ENCODE measurements at regions not wholly inside any gene's neighbourhood (a gene's known extent, or its start where the extent isn't known, plus 50 kb on each side); places are given as distances from the start of the nearest gene placed in this dataset.

DNA sequence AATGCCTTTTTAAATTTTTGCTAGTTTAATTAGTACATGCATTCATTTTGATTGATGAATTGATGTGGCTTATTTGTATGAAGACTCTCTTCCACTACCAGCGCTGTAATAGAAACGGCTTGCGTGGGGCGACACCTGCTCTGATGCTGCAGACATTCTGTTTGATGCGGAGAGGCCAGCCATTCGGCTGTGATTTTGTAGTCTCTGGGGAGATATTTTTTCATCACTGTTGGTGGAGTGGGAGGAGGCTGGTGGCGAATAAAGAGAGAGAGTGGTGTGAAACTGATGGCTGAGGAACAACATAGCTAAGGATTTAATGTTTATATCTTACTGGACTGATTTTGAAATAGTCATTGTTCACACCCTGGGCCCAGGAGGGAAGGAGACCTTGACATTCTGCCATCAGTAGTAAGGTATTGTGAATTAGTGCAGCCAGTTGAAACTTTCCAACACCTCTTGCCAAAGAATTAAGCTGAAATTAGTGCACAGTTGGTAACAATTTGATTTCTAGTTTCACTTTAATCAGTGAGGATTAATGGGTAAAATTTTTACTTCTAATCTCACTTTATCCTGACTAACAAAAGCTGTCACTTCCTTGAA lies 224.1 kb downstream of the MTX2 start:
- Mint-ChIP-seq H3K27ac (no peak overlapping the region), H3K9me3 (no peaks in the 10 kb centered on the region), H3K4me1 (no peaks in the 10 kb centered on the region), H3K36me3 (ENCODE audit: low read depth) (no peaks in the 10 kb centered on the region), H3K27me3 (peaks cover 29% of the 10 kb centered on the region), H3K4me3 (no peak overlapping the region)
- no peak for ATAC-seq (replicated peaks)

DNA sequence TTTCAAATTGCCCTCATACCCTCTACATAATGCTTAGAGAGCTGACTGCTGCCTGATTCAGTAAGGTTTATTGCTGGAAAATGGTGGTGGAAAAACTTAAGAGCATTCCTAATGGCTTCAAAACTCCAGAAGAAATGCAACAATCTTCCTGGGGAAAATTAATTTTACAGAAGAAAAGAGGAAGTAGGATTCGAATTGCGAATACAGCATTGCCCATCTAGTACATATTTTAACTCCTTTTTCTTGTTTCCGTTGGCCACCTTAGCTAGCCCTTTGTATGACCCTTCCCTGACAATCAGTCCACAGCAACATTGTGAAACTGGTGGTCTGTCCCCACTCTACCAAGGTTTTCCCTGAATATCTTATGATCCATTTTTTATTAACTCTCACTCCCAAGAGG lies 224.7 kb downstream of the MTX2 start:
- no peak for ATAC-seq (replicated peaks)
- no peaks in the 10 kb centered on the region for H3K9me3 Mint-ChIP-seq
- H3K4me1 Mint-ChIP-seq, result no peaks in the 10 kb centered on the region
- peaks cover 26% of the 10 kb centered on the region for H3K27me3 Mint-ChIP-seq
- no peak overlapping the region for H3K4me3 Mint-ChIP-seq
- no peak overlapping the region for H3K27ac Mint-ChIP-seq
- no peaks in the 10 kb centered on the region for H3K36me3 Mint-ChIP-seq (ENCODE audit: low read depth)

DNA sequence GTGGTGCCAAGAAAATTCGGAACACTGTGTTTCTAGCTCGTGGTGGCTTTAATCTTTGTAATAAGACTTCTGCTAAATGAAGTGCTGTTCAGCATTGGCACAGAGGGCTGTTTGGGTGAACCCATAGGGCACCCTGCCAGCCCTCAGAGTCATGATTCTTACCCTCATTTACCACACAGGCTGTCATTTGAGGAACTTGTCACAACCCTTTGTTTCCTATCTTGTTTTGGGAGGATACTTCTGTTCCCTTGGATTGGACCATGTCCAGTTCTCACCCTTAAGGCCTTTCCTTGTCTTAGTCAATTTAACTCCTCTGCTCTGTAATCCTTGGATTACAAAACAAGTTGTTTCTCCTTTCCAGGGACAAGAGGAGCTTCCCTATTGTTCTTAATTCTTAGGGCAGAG lies 225.7 kb downstream of the MTX2 start:
- Mint-ChIP-seq H3K4me3 (no peak overlapping the region), H3K27me3 (peaks cover 31% of the 10 kb centered on the region), H3K36me3 (ENCODE audit: low read depth) (no peaks in the 10 kb centered on the region), H3K27ac (no peak overlapping the region), H3K9me3 (no peaks in the 10 kb centered on the region), H3K4me1 (no peaks in the 10 kb centered on the region)
- ATAC-seq (replicated peaks), result no peak

DNA sequence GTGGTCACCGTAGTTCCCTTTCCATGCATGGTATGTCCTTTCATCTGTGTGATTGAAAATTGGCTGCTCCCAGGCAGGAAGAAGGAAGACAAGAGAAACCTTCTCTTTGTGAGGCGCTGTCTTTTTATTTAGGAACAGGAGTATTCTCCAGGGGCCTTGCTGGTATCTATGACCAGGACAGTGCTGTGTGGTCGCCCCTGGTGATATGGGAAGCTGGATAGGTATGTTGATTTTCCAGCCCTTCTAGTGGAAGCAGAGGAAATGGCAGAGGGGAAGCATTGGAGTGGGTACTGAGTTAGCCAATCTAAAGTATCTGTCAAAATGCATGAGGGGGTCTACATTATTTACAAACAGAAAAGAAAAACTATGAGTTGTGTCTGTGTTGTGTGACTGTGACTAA lies 226.6 kb downstream of the MTX2 start:
- Mint-ChIP-seq H3K4me3 (no peak overlapping the region), H3K27me3 (peaks cover 34% of the 10 kb centered on the region), H3K4me1 (no peaks in the 10 kb centered on the region), H3K27ac (no peak overlapping the region), H3K36me3 (ENCODE audit: low read depth) (no peaks in the 10 kb centered on the region), H3K9me3 (no peaks in the 10 kb centered on the region)
- ATAC-seq (replicated peaks), result no peak

DNA sequence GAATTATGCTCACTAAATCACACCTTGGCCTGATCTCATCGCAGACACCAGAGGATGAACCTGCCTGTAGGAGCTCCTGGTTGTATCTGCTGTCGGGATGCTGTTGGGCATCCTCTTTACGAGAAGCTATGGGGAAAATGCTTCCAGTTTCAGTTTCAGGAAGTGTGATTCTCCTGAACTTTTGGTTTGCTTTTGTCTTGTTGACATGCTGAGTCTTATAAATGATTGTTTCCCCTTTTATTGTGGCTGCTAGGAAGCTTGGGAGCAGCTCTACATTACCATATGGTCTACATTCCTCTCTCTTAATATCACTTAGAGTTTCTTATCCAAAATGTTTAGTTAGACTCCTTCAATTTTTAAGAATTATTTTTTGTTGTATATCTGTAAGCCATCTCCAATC lies 227.5 kb downstream of the MTX2 start:
- H3K27ac Mint-ChIP-seq, result no peak overlapping the region
- no peaks in the 10 kb centered on the region for H3K9me3 Mint-ChIP-seq
- no peak for ATAC-seq (replicated peaks)
- H3K4me3 Mint-ChIP-seq, result no peak overlapping the region
- no peaks in the 10 kb centered on the region for H3K4me1 Mint-ChIP-seq
- peaks cover 40% of the 10 kb centered on the region for H3K27me3 Mint-ChIP-seq
- H3K36me3 Mint-ChIP-seq (ENCODE audit: low read depth), result no peaks in the 10 kb centered on the region

DNA sequence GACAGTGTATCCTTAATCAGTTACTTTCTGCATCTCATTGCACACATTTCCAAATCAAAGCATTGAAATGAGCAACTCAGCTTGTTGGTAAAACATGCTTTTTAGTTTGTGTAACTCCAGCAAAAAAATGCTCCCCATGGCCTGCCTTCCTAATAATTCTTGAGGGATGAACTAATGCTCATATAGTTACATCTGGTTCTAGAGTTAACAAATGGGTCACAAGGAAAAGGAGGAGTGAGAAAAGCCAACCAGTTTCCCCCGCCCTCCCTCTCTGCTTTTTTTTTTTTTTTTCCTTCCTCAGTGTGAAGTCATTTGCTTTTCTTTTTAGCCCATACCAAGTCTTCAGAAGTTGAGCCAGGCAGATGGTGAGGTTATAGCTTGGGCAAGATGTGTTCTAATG lies 231.7 kb downstream of the MTX2 start:
- no peaks in the 10 kb centered on the region for H3K4me1 Mint-ChIP-seq
- H3K36me3 Mint-ChIP-seq (ENCODE audit: low read depth), result no peaks in the 10 kb centered on the region
- peaks cover 41% of the 10 kb centered on the region for H3K27me3 Mint-ChIP-seq
- no peaks in the 10 kb centered on the region for H3K9me3 Mint-ChIP-seq
- no peak overlapping the region for H3K4me3 Mint-ChIP-seq
- no peak overlapping the region for H3K27ac Mint-ChIP-seq
- ATAC-seq (replicated peaks), result no peak

DNA sequence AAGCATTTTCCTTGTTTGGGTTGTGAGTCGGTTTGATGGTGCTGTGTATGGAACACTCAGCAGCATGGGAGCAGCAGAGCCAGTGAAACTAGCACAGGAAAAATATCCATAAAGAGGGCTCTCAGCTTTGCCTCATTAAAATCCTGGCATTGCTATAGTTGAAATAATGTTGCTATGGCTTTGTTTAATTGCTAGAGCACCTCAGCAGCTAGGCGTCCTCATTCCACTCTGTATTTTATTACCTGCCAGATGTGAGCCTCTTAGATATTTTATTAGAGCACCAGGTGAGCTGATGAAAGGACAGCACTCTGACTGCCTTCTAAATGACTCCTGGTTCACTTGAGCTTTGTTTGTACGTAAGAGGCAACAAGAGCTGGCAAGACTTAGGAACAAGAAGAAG lies 232.4 kb downstream of the MTX2 start:
- H3K9me3 Mint-ChIP-seq, result no peaks in the 10 kb centered on the region
- H3K4me3 Mint-ChIP-seq, result no peak overlapping the region
- no peaks in the 10 kb centered on the region for H3K4me1 Mint-ChIP-seq
- no peaks in the 10 kb centered on the region for H3K36me3 Mint-ChIP-seq (ENCODE audit: low read depth)
- ATAC-seq (replicated peaks), result no peak
- no peak overlapping the region for H3K27ac Mint-ChIP-seq
- peaks cover 39% of the 10 kb centered on the region for H3K27me3 Mint-ChIP-seq

DNA sequence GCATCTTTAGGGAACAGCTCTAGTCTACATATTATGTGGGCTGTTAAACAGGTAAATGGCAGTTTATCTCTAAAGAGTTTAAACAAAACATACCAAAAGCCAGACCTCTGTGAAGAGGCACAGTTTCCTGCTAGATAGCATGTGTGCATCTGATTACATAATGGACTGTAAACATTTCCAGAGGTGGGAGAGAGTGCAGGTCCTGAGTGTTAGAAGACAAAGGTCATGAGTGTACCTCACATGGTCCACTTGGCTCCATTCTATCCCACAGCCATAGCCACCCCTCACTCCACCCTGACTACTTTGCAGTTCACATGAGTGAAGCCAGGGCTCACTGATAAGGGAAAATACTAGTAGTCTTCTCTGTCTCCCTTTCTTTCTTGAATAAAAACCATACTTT lies 233.4 kb downstream of the MTX2 start:
- Mint-ChIP-seq H3K9me3 (no peaks in the 10 kb centered on the region), H3K36me3 (ENCODE audit: low read depth) (no peaks in the 10 kb centered on the region), H3K27ac (no peak overlapping the region), H3K27me3 (peaks cover 39% of the 10 kb centered on the region), H3K4me1 (no peaks in the 10 kb centered on the region), H3K4me3 (no peak overlapping the region)
- ATAC-seq (replicated peaks), result no peak

DNA sequence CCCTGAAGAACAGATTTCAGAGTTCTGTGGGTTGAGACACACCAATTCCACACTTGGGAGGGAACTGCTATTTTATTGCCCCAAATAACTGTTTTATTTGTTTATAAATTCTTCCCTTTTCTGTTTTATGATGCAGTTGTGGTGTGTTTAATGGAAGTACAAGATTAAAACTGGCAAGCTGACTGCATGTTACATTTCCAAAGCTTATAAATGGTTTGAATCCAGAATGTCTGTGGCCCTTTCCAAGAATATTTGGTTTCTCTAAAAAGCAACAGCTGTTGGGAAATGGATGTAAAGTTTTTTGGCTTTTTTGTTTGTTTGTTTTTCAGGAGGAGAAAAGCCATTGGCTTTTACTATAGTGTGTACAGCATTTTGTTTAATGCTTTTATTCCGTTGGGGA lies 234.5 kb downstream of the MTX2 start:
- ATAC-seq (replicated peaks), result no peak
- Mint-ChIP-seq H3K4me1 (no peaks in the 10 kb centered on the region), H3K9me3 (no peaks in the 10 kb centered on the region), H3K27ac (no peak overlapping the region), H3K4me3 (no peak overlapping the region), H3K36me3 (ENCODE audit: low read depth) (no peaks in the 10 kb centered on the region), H3K27me3 (peaks cover 39% of the 10 kb centered on the region)

DNA sequence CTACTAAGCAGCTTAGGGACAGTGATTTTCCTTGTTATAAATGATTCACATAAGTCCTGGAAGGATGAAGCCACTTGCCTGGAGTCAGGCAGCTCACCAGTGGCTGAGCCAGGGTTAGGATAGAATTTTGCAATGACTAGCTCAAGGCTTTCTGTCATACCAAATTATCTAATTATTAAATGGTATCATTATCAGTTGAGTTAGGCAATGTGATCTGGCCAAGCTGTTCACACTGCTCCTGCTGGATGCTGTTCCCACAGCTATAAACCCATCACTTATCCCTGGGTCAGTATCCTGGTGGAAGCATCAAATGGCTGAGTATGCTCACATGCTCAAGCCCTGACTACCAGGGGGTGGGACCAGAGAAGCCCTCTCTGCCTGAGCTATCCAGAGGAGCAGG lies 235.2 kb downstream of the MTX2 start:
- ATAC-seq (replicated peaks), result no peak
- peaks cover 39% of the 10 kb centered on the region for H3K27me3 Mint-ChIP-seq
- no peaks in the 10 kb centered on the region for H3K4me1 Mint-ChIP-seq
- no peaks in the 10 kb centered on the region for H3K9me3 Mint-ChIP-seq
- H3K4me3 Mint-ChIP-seq, result no peak overlapping the region
- H3K36me3 Mint-ChIP-seq (ENCODE audit: low read depth), result no peaks in the 10 kb centered on the region
- no peak overlapping the region for H3K27ac Mint-ChIP-seq

DNA sequence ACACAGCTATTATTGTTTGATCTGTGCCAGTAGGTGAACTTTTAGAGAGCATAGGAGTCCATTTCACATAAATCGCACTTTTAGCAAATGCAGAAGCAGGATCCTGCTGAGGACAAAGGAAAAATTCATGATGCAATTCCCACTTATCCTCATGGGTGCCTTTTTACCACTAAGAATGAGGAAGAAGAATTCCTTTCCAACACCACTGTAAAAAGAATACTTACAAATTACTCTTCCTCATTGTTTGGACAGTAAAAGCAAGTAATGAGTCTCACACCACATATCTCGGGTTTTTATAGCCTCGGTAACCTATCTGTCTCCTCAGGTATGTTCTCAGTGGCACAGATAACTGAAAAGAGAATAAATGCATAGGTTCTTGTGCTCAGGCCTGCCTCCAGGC lies 238.5 kb downstream of the MTX2 start:
- Mint-ChIP-seq H3K4me1 (no peaks in the 10 kb centered on the region), H3K36me3 (ENCODE audit: low read depth) (no peaks in the 10 kb centered on the region), H3K27me3 (peaks cover 22% of the 10 kb centered on the region), H3K9me3 (no peaks in the 10 kb centered on the region), H3K4me3 (no peak overlapping the region), H3K27ac (no peak overlapping the region)
- no peak for ATAC-seq (replicated peaks)

DNA sequence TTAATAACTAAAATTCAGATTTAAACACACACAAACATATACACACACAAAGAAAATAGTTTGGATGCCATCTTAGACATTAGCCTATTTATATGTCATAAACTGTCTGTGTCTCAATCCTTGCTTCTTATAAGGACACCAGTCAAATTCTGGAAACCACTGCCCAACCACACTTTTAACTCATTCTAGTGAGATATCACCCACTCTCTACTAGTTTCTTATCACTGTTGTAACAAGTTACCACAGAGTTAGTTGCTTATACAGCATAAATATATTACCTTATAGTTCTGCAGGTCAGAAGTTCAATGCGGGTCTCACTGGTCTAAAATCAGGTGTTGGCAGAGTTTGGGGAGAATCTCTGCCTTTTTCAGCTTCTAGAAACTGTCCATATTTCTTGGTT lies 239.1 kb downstream of the MTX2 start:
- Mint-ChIP-seq H3K36me3 (ENCODE audit: low read depth) (no peaks in the 10 kb centered on the region), H3K4me1 (no peaks in the 10 kb centered on the region), H3K27me3 (peaks cover 17% of the 10 kb centered on the region), H3K9me3 (no peaks in the 10 kb centered on the region), H3K27ac (peak overlapping the region; percentile 12), H3K4me3 (peak overlapping the region; percentile 4)
- ATAC-seq (replicated peaks), result peak; percentile 59

DNA sequence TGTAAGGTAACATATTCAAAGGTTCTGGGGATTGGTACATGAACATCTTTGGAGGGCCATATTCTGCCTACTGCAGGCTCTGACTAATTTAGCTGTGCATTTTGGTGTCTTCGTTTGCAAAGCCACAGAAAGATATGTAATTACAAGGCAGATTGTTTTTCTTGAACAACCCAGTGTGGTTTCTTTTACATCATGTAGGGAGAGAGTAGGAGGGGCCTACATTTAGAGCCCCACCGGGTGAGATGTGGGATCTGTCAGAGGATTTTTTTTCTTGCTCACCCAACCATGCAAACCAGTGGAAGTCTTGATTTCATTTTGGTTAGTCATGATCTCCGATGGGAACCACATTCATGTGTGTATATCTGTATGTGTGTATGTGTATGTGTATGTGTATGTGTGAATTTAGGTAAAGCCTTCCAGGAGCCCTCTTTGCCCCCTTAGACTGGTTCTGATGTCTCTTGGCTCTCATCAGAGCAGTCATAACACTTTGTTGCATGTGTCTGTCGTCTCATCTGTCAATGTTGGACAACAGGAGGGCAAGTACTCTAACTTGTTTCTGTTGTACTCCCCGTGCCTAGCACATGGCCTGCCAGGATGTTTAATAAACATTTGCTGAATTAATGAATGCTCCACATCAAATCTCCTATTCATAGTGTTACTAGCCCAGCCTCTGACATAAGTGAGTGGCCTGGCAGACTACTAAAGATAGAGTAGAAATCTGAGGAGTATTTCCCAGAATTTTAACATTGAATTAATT lies 239.9 kb downstream of the MTX2 start:
- peak; percentile 86 for ATAC-seq (replicated peaks)
- Mint-ChIP-seq H3K9me3 (no peaks in the 10 kb centered on the region), H3K4me1 (no peaks in the 10 kb centered on the region), H3K27ac (peak overlapping the region; percentile 12), H3K4me3 (peak overlapping the region; percentile 4), H3K36me3 (ENCODE audit: low read depth) (no peaks in the 10 kb centered on the region), H3K27me3 (peaks cover 11% of the 10 kb centered on the region)

DNA sequence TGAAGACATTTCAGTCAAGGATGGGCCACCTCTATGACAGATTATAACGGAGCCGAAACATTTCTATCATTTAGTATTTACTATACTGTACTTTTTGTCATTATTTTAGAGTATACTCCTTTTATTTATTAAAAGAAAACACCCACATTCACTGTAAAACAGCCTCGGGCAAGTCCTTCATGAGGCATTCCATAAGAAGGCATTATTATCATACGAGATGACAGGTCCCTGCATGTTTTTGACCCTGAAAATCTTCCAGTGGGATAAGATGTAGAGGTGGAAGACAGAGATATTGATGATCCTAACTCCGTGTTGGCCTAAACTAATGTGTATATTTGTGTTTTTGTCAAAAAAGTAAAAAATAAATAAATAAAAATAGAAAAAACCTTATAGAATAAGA lies 245.0 kb downstream of the MTX2 start:
- no peak for ATAC-seq (replicated peaks)
- Mint-ChIP-seq H3K4me3 (no peak overlapping the region), H3K27ac (no peak overlapping the region), H3K27me3 (peaks cover 7% of the 10 kb centered on the region), H3K36me3 (ENCODE audit: low read depth) (no peaks in the 10 kb centered on the region), H3K4me1 (peaks cover 5% of the 10 kb centered on the region), H3K9me3 (no peaks in the 10 kb centered on the region)

DNA sequence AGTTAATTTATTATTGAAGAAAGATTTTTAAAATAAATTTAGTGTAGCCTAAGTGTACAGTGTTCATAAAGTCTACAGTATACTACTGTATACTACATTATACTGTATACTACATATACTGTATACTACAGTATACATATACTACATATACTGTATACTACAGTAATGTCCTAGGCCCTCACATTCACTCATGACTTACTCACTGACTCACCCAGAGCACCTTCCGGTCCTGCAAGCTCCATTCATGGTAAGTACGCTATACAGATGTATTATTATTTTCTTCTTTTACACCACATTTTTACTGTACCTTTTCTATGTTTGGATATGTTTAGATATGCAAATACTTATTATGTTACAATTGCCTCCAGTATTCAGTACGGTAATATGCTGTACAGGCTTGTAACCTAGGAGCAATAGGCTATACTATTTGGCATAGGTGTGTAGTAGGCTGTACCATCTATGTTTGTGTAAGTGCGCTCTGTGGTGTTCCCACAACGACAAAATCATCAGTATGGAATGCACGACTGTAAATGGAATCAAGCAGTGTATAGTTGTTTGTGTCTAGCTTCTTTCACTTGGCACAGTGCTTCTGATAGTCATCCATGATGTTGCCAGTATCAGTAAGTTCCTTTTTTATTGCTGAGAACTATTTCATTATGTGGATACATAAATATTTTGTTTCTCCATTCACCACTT lies 245.7 kb downstream of the MTX2 start:
- no peak for ATAC-seq (replicated peaks)
- Mint-ChIP-seq H3K27ac (no peak overlapping the region), H3K9me3 (no peaks in the 10 kb centered on the region), H3K4me3 (no peak overlapping the region), H3K4me1 (peaks cover 5% of the 10 kb centered on the region), H3K27me3 (peaks cover 4% of the 10 kb centered on the region), H3K36me3 (ENCODE audit: low read depth) (no peaks in the 10 kb centered on the region)

All from activated T-helper 17 cell treated with anti-CD3 and anti-CD28 coated beads, Interleukin-2, amount 50 U/mL, for 72 hours (primary cell).